ENCODE measurements at regions not wholly inside any gene's neighbourhood (a gene's known extent, or its start where the extent isn't known, plus 50 kb on each side); places are given as distances from the start of the nearest gene placed in this dataset.

DNA sequence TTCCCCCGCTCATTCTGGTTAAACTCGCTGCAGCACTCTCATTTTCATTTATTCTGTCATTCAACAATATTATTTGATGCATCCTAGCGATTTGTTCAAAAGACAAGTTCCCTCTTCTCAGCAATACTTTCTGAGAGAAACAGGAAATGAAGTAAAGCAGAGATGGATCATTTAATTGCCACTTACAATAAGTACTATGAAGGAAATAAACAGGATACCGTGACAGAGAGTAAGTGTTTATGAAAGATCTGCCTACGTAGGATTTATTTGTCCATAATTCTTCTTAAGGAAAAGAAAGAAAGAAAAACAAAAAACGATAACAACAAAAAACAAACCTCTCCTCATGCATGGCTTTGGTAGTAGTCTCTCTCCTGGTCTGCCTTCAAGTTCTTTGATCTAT, 406.8 kb upstream of the ZNF608 start:
- TF ChIP-seq, protein P1, sequence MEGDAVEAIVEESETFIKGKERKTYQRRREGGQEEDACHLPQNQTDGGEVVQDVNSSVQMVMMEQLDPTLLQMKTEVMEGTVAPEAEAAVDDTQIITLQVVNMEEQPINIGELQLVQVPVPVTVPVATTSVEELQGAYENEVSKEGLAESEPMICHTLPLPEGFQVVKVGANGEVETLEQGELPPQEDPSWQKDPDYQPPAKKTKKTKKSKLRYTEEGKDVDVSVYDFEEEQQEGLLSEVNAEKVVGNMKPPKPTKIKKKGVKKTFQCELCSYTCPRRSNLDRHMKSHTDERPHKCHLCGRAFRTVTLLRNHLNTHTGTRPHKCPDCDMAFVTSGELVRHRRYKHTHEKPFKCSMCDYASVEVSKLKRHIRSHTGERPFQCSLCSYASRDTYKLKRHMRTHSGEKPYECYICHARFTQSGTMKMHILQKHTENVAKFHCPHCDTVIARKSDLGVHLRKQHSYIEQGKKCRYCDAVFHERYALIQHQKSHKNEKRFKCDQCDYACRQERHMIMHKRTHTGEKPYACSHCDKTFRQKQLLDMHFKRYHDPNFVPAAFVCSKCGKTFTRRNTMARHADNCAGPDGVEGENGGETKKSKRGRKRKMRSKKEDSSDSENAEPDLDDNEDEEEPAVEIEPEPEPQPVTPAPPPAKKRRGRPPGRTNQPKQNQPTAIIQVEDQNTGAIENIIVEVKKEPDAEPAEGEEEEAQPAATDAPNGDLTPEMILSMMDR (IDR thresholded peaks at IDR 0.05): no peak
- TF ChIP-seq EZH2 (IDR thresholded peaks at IDR 0.05): no peak
